ENCODE measurements at regions not wholly inside any gene's neighbourhood (a gene's known extent, or its start where the extent isn't known, plus 50 kb on each side); places are given as distances from the start of the nearest gene placed in this dataset.

- DNase-seq (ENCODE audit: low read depth): no peak
- no peak for TF ChIP-seq CTCF (IDR thresholded peaks at IDR 0.05; ENCODE audit: insufficient read depth, low read length)
- no peak overlapping the region for H3K4me3 ChIP-seq (ENCODE audit: low read depth, low read length)
Observed at GRCh38 chr11:130615561-130615960, 167.1 kb downstream of the ADAMTS15 start.

GRCh38 chr11:130616573-130616972 lies 168.1 kb downstream of the ADAMTS15 start:
- no peak overlapping the region for H3K4me3 ChIP-seq (ENCODE audit: low read depth, low read length)
- no peak for DNase-seq (ENCODE audit: low read depth)
- TF ChIP-seq CTCF (IDR thresholded peaks at IDR 0.05; ENCODE audit: insufficient read depth, low read length): no peak

- H3K4me3 ChIP-seq (ENCODE audit: low read depth, low read length): no peak overlapping the region
- no peak for DNase-seq (ENCODE audit: low read depth)
- no peak for TF ChIP-seq CTCF (IDR thresholded peaks at IDR 0.05; ENCODE audit: insufficient read depth, low read length)
Observed at GRCh38 chr11:130617001-130617400, 168.6 kb downstream of the ADAMTS15 start.

- DNase-seq (ENCODE audit: low read depth): no peak
- TF ChIP-seq CTCF (IDR thresholded peaks at IDR 0.05; ENCODE audit: insufficient read depth, low read length): no peak
- H3K4me3 ChIP-seq (ENCODE audit: low read depth, low read length): no peak overlapping the region
Observed at GRCh38 chr11:130620548-130620947, 172.1 kb downstream of the ADAMTS15 start.

- H3K4me3 ChIP-seq (ENCODE audit: low read depth, low read length): no peak overlapping the region
- TF ChIP-seq CTCF (IDR thresholded peaks at IDR 0.05; ENCODE audit: insufficient read depth, low read length): no peak
- no peak for DNase-seq (ENCODE audit: low read depth)
Observed at GRCh38 chr11:130622141-130622542, 173.7 kb downstream of the ADAMTS15 start.

- TF ChIP-seq CTCF (IDR thresholded peaks at IDR 0.05; ENCODE audit: insufficient read depth, low read length): peak; percentile 8
- no peak overlapping the region for H3K4me3 ChIP-seq (ENCODE audit: low read depth, low read length)
- peak; percentile 40 for DNase-seq (ENCODE audit: low read depth)
Observed at GRCh38 chr11:130623670-130624668, 175.5 kb downstream of the ADAMTS15 start.
